ENCODE measurements at regions not wholly inside any gene's neighbourhood (a gene's known extent, or its start where the extent isn't known, plus 50 kb on each side); places are given as distances from the start of the nearest gene placed in this dataset.

DNA sequence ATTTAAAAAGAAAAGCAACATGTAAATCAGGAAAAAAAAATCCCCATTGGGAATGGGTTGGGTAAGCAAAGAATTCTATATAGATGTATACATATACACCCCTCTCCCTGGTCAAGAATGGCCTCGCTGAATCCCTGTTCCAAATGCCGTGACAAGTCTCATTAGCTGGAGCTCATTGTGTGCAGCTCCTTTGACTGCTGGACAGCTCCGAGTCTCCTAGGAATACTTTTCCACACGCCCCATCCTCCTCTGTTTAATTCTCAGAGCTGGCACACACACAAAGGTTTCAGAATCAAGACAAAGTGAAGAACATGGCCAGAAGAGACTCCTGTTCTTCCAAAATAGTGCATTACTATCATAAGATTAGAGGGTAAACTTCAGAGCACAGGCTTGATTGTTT is 130.9 kb upstream of the MKLN1 start:
- DNase-seq: peak; percentile 64

DNA sequence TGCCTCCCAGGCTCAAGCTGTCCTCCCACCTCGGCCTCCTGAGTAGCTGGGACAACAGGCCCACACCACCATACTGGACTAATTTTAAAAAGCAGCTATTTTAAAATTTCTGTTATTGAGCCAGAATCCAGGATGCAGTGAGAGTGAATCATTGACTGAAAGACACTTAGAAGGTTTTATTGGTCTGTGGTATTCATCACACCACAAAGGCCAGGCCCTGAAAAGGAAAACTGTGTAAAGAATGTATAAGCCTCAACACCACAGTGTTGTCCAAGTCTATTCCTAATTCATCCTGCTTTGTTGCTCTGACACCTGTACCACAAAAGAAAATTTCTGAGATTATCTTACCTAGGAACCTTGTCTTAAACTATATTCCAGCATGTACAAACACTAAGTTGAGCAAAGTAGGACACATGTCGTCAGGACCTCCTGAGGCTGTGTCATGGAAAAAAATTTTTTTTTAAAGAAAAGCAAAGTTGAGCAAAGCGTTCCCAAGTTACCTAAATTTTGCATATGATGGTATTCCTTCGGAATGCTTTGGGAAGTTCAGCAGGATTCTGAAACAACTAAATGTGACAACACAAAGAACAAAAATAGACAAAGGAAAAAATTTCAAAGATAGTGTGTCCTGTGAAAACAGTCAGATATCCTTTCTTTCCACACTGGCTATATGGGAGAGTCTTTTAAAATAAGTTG is 129.6 kb upstream of the MKLN1 start:
- no peak for DNase-seq

DNA sequence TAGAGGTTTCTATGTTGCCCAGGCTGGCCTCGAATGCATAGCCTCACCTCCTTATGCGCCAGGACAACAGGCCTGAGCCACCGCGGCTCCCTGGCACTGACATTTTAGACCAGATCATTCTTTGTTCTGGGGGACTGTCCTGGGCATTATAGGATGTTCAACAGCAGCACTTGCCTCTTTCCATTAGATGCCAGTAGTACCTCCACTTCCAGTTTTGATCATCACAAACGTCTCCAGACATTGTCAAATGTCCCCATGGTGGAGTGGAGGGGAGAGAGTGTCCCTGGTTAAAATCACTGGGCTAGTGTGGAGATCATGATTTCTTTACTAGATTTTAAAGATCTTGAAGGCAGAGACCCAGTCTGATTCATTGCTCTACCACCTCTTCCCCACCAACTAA is 125.2 kb upstream of the MKLN1 start:
- DNase-seq: no peak

DNA sequence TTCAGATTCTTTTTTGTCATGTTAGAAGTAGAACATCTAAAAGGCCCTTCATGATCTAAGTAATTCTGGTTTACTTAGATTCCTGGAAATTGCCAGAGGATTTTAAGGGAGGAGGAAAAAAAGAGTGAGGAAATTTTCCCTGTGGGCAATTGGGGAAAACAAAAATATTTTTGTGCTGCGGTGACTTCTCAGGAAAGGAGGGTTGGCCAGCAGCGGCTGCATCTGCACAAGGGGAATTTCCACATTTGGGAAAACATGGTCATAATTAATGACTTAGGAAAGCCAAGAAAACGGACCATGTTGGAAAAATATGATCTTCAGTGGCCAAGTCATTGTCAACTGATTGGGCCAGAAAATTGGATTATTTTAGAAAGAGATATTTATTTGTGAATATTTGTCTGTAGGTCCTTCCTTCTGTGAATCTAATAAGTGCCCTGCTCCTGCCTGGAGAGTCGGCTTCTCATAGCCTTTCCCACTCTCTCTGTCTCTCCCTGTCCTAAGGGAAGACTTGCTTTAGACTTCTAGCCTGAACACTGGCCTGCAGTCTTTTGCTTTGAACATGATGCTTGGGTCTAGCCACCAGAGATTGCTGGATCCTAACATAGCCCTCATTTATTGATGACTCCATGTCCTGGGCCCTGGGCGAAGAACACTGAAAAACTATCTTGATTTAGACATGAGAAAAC is 124.2 kb upstream of the MKLN1 start:
- no peak for DNase-seq

DNA sequence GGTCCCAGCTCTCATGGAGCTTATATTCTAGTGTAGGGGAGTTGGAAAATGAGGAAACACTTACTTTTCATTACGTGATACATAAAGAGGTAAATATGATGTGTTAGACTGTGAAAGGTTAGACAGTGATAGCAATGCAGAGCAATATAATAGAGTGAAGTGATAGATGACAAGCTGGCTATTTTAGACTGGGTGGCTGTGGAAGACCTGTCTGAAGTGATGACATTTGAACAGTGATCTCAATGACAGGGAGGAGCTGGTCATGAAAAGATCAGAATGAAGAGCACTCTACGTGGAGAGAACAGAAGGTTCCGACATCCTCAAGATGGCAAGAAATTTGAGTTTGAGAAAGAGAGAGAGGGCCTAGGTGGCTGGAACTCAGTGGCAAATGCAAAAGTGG is 118.9 kb upstream of the MKLN1 start:
- no peak for DNase-seq

DNA sequence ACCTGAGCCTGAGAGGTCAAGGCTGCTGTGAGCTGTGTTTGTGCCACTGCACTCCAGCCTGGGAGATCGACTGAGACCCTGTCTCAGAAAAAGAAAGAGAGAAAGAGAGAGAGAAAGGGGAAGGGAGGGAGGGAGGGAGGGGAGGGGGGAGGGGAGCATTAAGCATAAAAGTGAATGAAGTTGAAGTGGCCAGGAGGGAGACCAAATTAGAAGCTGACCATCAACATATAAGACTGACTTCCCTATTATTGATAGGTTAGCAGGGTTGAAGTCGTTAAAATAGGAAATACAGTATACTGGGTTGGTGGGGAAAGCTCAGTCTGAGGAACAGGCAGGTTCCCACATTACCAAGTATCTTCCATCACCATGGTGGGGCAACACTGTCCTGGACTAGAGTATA is 117.1 kb upstream of the MKLN1 start:
- no peak for DNase-seq

DNA sequence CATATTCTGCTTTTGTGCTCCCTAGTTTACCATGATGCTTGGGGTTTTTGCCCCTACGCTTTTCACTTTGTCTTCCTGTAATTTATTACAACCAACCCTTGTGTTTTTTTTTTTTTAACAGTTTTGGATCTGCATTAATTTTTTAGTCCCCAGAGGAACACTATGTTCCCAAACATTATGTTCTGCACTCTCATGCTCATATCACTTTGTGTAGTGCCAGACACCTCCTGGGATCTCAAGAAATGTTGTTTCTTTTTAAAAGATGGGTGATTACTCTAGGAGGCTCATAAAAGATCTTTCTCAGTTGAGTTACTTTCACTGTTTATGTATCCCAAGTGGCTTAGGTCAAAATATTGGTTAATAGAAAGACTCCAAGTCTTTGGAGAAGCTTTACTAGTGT is 116.2 kb upstream of the MKLN1 start:
- DNase-seq: no peak

DNA sequence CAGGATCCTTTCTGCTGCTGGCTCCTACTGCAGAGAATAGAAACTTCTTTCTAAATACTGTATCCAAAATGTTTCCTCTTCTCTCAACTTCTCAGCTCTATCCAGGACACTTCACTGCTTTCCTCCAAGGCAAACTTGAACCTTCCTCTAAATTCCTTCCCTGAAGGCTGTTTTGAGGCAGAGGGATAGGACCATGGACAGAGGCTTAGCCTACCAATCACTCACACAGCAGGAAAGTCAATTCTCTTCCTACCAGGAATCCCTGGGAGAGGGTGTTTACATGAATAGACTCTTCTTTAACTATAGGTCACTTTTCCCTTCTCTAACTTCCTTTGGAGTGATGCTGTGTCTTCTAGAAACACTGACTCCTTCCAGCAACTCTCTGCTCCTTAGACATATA is 115.6 kb upstream of the MKLN1 start:
- DNase-seq: no peak

DNA sequence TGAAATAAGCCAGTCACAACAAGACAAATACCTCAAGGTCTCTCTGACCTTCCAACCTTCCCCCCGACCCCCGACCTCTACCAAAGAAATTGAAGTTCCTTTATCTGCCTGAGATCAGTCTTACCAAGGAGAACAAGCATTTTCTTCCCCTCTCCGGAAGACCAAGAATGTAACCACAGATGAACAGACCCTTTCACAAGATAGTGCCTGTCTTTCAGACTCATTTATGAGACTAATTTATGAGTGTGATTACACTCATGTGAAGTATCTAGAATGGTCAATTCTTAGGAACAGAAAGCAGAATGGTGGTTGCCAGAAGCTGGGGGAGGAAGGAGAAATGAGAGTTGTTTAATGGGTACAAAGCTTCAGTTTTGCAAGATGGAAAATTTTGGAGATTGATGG is 108.9 kb upstream of the MKLN1 start:
- DNase-seq: no peak

DNA sequence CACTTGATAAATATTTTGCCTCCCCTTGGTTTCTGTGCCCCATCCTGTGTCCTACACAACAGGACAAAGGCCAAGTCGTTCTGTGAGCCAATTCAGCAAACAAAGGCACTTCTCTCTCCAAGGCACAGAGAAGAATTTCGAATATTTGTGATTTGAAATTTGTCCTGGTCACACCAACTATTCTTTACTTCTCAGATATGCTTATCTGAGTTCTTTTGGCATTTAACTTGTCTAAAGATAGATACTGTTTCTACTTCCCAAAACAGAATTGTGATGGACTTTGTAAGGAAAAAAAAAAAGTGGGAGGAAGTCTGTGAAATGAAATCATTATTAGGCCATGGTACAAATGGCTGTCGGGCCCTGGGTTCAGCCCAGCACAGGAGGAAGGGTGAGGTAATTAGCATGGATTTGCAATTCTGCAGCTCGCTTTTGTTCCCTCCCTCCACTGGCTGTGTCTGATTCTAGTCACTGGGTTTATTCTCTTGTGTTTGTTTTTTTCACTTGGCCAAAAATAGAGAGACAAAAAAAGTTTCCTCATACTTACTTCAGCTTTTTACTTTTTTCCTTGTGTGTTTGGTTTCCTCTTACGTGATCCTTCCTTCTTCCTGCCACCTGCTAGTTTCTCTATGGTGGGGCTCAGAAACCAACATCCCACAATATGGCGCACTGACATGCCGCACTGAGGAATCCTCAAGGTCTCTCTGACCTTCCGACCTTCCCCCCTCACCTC is 108.2 kb upstream of the MKLN1 start:
- DNase-seq: no peak

DNA sequence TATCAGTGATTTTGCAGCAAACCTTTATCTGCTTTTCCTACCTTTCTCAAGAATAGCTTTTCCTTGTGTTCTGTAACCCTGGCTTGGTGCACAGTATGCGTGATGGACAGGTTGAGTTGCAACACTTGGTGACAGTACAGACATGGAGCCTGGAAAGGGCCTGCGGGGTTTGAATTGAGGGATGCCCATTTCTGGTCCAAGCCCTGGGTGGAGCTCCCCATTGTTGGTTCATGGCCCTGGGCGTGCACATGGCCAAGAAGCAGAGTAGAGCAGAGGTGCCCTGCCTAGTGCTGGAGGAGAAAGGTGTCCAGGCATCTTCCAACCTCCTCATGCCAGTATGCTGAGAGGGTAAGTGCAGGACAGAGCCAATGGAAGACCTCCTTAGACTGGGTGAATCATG is 106.6 kb upstream of the MKLN1 start:
- no peak for DNase-seq

DNA sequence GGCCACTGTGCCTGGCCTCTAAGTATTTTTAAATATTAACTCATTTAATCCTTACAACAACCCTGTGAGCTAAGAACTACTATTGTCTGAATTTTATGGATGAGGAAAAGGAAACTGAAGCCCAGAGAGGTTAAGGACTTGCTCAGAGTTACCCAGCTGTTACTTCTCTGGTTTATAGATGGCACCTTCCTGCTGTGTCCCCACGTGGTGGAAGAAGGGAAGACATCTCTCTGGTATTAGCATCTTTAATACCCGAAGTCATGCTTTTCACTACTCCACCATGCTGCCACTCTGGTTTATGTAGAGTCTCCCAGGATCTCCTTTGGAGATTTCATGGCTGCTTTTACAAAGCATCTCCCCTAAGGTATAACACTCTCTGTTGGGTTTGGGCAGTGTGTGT is 105.5 kb upstream of the MKLN1 start:
- DNase-seq: no peak

DNA sequence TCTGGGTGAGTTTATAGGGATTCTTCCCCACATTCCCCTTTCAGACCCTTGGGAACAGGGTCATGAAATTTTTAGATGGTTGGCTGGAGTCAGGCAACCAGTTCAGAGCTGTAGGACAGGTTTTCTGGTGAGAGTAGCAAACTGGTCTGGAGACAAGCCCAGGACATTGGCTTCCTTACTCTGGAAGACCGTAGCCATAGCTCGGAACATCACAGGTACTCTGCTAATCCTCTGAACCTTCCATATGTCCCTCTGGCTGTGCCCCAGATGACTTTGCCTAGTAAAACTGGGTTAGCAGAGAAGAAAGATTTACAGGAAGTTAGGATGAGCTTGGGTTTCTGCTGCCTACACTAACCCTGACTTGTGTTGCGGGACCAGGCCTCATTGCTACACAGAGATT is 104.5 kb upstream of the MKLN1 start:
- no peak for DNase-seq

DNA sequence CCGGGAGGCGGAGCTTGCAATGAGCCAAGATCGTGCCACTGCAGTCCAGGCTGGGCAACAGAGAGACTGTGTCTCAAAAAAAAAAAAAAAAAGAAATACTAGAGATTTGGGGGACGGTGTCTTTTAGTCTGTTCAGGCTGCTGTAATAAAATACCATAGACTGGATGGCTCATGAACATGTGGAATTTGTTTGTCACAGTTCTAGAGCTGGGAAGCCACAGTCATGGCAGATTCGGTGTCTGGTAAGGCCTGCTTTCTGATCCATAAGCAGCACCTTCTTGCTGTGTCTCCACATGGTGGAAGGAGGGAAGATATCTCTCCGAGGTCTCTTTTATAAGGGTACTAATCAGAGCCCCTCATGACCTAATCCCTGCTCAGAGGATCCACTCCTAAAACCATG is 102.7 kb upstream of the MKLN1 start:
- DNase-seq: no peak

DNA sequence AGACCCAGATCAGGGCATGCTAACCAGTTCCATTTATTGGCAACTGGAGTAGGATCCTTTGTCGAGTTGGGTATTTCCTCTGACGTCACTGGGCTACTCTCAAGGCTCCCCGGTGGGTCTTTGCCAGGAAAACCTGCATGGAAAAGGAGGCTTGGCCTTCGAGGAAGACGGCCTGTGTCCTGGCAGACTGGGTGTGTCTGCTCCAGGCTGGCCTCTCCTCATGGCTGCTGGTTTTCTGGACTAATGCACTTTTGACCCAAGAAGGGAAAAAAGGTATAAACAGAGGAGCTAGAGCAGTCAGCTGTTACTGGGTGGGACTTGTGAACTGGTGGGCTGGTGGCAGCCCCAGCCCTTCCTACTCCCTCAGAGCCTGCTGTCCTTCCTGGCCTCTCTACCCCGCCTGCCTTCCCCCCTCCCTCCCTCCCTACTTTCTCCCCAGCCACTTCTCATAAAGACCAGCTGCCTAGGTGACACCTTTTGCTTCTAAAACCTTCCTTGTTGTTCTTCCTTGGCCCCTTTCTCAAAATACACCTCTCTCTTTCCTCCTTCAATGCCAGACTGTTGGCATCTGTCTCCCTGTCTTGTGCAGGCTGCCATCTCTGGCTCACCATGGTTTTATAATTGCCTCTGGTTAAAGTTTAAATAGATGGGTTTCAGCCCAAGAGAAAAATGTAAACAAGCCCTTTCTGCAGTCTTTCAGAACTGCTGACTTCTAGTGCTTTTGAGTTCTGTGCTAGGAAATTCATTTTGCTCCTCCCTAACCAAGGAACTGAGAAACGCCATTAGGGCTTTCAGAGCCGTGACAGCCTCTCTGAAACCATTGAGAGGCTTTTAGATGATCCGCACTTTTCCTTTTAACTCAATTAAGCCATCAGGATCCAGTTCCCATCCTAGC is 101.8 kb upstream of the MKLN1 start:
- no peak for DNase-seq

DNA sequence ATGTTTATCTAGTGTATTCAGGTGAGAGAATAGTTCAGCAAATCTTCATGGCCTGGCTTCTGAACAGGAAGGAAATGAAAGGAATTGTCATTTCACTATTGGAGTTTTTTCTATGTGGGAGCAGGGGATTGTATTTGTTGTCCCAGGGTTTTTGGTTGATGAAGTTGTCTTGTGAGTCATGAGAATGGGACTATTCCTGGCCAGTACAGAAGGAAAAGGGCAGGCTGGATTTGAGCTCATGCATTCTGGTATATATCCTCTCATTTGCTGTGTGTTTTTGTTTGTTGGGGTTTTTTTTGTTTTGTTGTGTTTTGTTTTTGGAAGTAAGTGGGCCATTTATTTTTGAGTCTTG is 101.2 kb upstream of the MKLN1 start:
- no peak for DNase-seq

DNA sequence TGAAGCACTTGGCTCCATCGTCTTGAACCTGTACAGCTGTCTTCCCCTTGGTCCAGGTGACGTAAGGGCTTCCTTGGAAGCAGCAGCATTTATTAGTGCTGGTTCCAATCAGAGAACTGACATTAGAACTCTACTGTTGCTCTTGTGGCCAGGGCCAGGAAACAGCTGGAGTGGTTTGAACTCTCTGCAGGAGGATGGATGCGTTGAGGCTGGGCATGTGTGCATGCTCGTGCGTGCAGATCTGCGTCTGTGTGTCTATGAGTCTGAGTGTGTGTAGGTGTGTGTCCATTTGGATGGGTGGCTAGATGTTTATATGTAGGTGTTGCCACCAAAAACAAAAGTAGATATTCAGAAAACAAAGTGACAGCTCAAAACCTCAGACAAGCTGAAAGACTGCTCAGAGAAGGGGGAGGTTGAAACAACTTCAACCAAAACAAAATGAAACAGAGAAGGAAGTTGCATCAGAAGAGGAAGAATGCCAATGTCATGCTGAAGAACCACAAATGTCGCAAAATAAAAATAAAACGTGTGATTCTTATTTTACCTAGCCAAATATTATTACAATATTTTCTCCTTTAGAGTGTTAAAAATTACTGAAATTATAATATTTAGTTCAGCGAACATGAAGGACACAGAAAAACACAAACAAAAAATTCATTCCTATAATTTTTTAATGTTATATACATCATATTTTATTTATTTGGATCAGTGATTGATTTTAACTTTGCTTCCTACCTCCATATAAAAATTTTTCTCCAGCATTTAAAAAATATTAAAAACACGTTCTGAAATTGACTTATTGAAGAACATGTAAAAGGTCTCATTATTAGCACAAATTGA is 96.1 kb upstream of the MKLN1 start:
- no peak for DNase-seq

DNA sequence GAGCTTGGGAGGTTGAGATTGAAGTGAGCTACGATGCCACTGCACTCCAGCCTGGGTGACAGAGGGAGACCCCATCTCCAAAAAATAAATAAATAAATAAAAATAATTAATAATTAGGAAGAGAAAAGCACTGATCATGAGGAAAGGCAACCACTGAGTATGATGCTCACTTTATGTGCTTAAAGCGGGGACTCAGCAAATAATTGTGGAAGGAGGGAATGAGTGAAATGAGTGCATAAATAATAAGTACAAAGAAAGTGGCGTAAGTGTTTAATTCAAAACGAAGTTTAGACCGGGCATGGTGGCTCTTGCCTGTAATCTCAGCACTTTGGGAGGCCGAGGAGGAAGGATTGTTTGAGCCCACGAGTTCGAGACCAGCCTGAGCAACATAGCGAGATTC is 94.9 kb upstream of the MKLN1 start:
- DNase-seq: no peak

DNA sequence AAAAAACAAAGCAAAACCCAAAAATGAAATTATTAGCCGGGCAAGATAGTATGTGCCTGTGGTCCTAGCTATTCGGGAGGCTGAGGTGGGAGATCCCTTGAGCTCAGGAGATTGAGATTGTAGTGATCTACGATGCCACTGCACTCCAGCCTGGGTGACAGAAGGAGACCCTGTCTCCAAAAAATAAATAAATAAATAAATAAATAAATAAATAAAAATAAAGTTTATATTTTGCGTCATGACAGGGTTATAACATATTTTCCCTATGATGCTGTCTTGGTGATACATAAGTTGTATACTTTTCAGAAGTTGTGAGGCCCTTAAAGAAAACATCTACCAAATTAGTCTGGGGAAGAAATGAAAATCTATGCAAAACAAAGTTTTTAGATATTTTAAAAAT is 94.5 kb upstream of the MKLN1 start:
- DNase-seq: no peak

DNA sequence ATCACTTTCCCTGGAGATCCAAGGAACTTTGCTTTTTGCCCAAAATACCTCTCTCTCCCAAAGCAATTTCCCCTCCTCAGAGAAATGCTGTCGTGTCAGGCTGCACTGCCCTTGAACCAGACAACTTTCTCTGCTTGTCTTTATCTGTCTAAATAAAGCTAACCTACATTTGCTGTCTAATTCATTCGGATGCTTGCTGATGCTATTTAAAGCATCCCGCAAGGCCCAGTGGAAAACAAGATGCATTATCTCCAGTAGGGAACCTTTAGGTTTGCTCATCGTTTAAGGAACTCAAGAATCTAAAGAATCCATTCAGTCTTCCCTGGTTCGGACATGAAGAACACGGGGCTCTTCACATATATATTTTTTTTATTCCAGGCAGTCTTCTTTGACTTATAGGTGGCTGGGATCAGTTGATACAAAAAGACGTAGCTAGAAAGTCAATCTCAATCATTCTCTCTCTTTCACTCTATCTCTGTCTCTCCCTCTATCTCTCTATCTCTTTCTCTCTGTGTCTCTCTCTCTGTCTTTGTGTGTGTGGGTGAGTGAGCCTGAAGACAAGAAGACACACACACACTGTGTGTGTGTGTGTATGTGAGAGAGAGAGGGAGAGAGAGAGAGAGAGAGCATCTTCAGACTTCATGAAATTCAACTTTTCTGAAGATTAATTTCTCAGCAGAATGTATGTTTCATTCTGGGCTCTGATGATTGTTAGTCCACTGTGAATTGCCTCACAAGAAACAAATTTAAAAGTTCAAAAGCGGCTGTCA is 92.8 kb upstream of the MKLN1 start:
- DNase-seq: no peak

DNA sequence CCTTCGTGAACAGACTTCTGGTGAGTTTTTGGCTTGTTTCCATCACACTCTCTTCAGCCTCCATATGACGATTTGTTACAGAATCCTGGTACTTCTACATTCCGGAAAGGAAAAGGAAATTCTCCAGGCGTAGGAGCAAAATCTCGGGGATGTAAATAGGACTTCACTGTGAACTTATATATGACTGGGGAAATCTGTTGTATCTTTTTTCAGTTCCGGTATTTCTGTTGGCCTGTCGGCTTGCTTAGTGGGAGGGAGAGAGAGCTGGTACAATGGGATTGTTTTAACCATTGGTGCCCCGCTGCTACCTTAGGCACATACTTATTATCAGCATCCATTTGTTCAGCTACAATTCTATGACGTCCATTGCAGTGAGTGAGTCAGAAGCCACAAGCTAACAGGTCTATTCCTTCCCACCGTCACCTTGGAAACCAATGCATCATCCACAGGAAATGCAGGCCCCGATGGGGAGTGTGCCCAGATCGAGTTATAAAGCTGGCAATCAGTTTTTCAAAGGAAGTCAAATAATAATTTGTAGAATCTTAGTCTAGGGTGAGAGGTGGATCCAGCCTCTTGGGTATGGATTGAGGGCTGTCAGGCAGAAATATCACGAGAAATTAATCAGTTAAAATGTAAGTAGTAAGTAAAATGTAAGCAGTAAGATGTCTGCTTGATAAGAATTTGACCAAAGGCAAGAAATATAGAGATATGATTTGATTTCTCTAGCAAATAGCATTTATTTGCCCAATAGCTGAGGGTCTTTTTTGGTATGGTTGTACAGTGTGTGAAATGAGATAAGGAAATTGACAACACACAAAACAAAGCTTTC is 92.0 kb upstream of the MKLN1 start:
- DNase-seq: peak; percentile 68
